H9 (cell line): ENCODE measurements at regions not wholly inside any gene's neighbourhood (a gene's known extent, or its start where the extent isn't known, plus 50 kb on each side); places are given as distances from the start of the nearest gene placed in this dataset.

Experiments
- DNase-seq: peaks from one replicate; pipeline ENCODE4 v3.0.0-alpha.2; 2017
- H2AFZ ChIP-seq: one replicate; pipeline ENCODE4 v1.6.1; 2013; ENCODE audit warnings: mild to moderate bottlenecking, low read length, control low read depth, moderate library complexity
- H2AK5ac ChIP-seq: 2 replicates; pipeline ENCODE4 v1.6.1; 2013; ENCODE audit warnings: low read length, control low read depth, mixed read lengths; ENCODE audit not compliant: insufficient read length
- H2BK120ac ChIP-seq: one replicate; pipeline ENCODE4 v1.6.1; 2013; ENCODE audit warnings: low read depth, mild to moderate bottlenecking, low read length, control low read depth, inconsistent platforms; ENCODE audit not compliant: poor library complexity, severe bottlenecking
- H2BK12ac ChIP-seq: 2 replicates; pipeline ENCODE4 v1.6.1; 2013; ENCODE audit warnings: low read length, control low read depth, mixed read lengths, low read depth; ENCODE audit not compliant: insufficient read length
- H2BK15ac ChIP-seq: 2 replicates; pipeline ENCODE4 v1.6.1; 2013; ENCODE audit warnings: low read depth, low read length, control low read depth
- H2BK20ac ChIP-seq: one replicate; pipeline ENCODE4 v1.6.1; 2013; ENCODE audit warnings: low read depth, mild to moderate bottlenecking, low read length, control low read depth, inconsistent platforms; ENCODE audit not compliant: poor library complexity, severe bottlenecking
- H2BK5ac ChIP-seq: 2 replicates; pipeline ENCODE4 v1.6.1; 2013; ENCODE audit warnings: low read length, control low read depth, mixed read lengths; ENCODE audit not compliant: insufficient read length
- H3K14ac ChIP-seq: 2 replicates; pipeline ENCODE4 v1.6.1; 2013; ENCODE audit warnings: low read length, control low read depth; ENCODE audit not compliant: insufficient read depth
- H3K18ac ChIP-seq: 2 replicates; pipeline ENCODE4 v1.6.1; 2013; ENCODE audit warnings: low read depth, mild to moderate bottlenecking, mixed read lengths, low read length, control low read depth; ENCODE audit not compliant: insufficient read length
- H3K23ac ChIP-seq: 2 replicates; pipeline ENCODE4 v1.6.1; 2013; ENCODE audit warnings: low read length, control low read depth, mixed read lengths, low read depth; ENCODE audit not compliant: insufficient read length
- H3K23me2 ChIP-seq: 2 replicates; pipeline ENCODE4 v1.6.1; 2013; ENCODE audit warnings: low read depth, mild to moderate bottlenecking, mixed read lengths, low read length, control low read depth; ENCODE audit not compliant: insufficient read length, poor library complexity, severe bottlenecking
- H3K27ac ChIP-seq: 2 replicates; pipeline ENCODE4 v1.5.1; 2013; ENCODE audit warnings: low read length, control low read depth, mixed read lengths, low read depth; ENCODE audit not compliant: insufficient read length
- H3K27me3 ChIP-seq: 2 replicates; pipeline ENCODE4 v1.6.1; 2013; ENCODE audit warnings: low read length, control low read depth, inconsistent platforms; ENCODE audit not compliant: insufficient read depth
- H3K4ac ChIP-seq: 2 replicates; pipeline ENCODE4 v1.6.1; 2013; ENCODE audit warnings: low read depth, mild to moderate bottlenecking, control low read depth, inconsistent platforms, low read length, moderate library complexity
- H3K4me1 ChIP-seq: 2 replicates; pipeline ENCODE4 v1.6.1; 2013; ENCODE audit warnings: low read length, control low read depth, inconsistent platforms; ENCODE audit not compliant: insufficient read depth
- H3K4me2 ChIP-seq: 2 replicates; pipeline ENCODE4 v1.6.1; 2013; ENCODE audit warnings: low read length, control low read depth, mixed read lengths; ENCODE audit not compliant: insufficient read length, insufficient read depth
- H3K56ac ChIP-seq: 2 replicates; pipeline ENCODE4 v1.6.1; 2013; ENCODE audit warnings: low read depth, mild to moderate bottlenecking, mixed read lengths, low read length, control low read depth; ENCODE audit not compliant: insufficient read length
- H3K79me1 ChIP-seq: 2 replicates; pipeline ENCODE4 v1.6.1; 2013; ENCODE audit warnings: low read depth, mild to moderate bottlenecking, moderate library complexity, low read length, control low read depth, inconsistent platforms; ENCODE audit not compliant: insufficient read depth, poor library complexity, severe bottlenecking
- H3K79me2 ChIP-seq: 2 replicates; pipeline ENCODE4 v1.6.1; 2013; ENCODE audit warnings: low read length, control low read depth, inconsistent platforms; ENCODE audit not compliant: insufficient read depth
- H3K9ac ChIP-seq: 2 replicates; pipeline ENCODE4 v1.6.1; 2013; ENCODE audit warnings: low read length, control low read depth, mixed read lengths; ENCODE audit not compliant: insufficient read length; ENCODE audit errors: extremely low read depth
- H3K9me3 ChIP-seq: one replicate; pipeline ENCODE4 v1.6.1; 2013; ENCODE audit warnings: low read depth, low read length, inconsistent platforms; ENCODE audit not compliant: control insufficient read depth
- H3T11ph ChIP-seq: one replicate; pipeline ENCODE4 v1.6.1; 2013; ENCODE audit warnings: mild to moderate bottlenecking, low read length, control low read depth, inconsistent platforms
- H4K20me1 ChIP-seq: one replicate; pipeline ENCODE4 v1.6.1; 2013; ENCODE audit not compliant: control insufficient read depth, insufficient read length, insufficient read depth
- H4K5ac ChIP-seq: 2 replicates; pipeline ENCODE4 v1.6.1; 2013; ENCODE audit warnings: low read depth, mild to moderate bottlenecking, mixed read lengths, low read length, control low read depth; ENCODE audit not compliant: insufficient read length
- H4K8ac ChIP-seq: replicated peaks from 2 replicates; pipeline ENCODE4 v1.6.1; 2013; ENCODE audit warnings: low read length, control low read depth, mixed read lengths, low read depth; ENCODE audit not compliant: insufficient read length
- H4K91ac ChIP-seq: 2 replicates; pipeline ENCODE4 v1.6.1; 2013; ENCODE audit warnings: low read depth, mild to moderate bottlenecking, moderate library complexity, mixed read lengths, low read length, control low read depth; ENCODE audit not compliant: insufficient read length
- H3K27ac Mint-ChIP-seq, 3 experiments: 2 replicates in 2 of 3; 3 replicates in 1 of 3; pipeline ENCODE4 v1.8.0; 2020 to 2021; ENCODE audit warnings: mixed read lengths in 3 of 3, mild to moderate bottlenecking in 1 of 3, moderate library complexity in 1 of 3
- H3K27me3 Mint-ChIP-seq: 2 replicates; pipeline ENCODE4 v1.8.0; 2021; ENCODE audit warnings: low read depth, mild to moderate bottlenecking, moderate library complexity, mixed read lengths
- H3K36me3 Mint-ChIP-seq, 3 experiments: 2 replicates in 2 of 3; 3 replicates in 1 of 3; pipeline ENCODE4 v1.8.0; 2020 to 2021; ENCODE audit warnings: low read depth in 3 of 3, mixed read lengths in 3 of 3; ENCODE audit not compliant: insufficient read depth in 1 of 3
- H3K4me1 Mint-ChIP-seq, 2 experiments: 2 replicates each; pipeline ENCODE4 v1.8.0; 2020; ENCODE audit warnings: mixed read lengths in 2 of 2
- H3K4me3 Mint-ChIP-seq, 2 experiments: 2 replicates in 1 of 2; 3 replicates in 1 of 2; pipeline ENCODE4 v1.8.0; 2020 to 2021; ENCODE audit warnings: mild to moderate bottlenecking in 2 of 2, mixed read lengths in 2 of 2, moderate library complexity in 1 of 2
- H3K9me3 Mint-ChIP-seq, 2 experiments: 2 replicates in 1 of 2; 3 replicates in 1 of 2; pipeline ENCODE4 v1.8.0; 2020; ENCODE audit warnings: mild to moderate bottlenecking in 2 of 2, mixed read lengths in 2 of 2, moderate library complexity in 1 of 2
- CTCF ChIP-seq: fragments of 200-600 bp; sonication (generic); conservative IDR thresholded peaks from 3 replicates; pipeline ENCODE4 v1.8.0; 2021; ENCODE audit warnings: antibody characterized with exemption, mild to moderate bottlenecking
- WGBS: extraction: QIAGEN DNeasy Blood & Tissue Kit; methylation state at CpG from one replicate; pipeline ENCODE4 v1.1.7; 2013; ENCODE audit warnings: missing lambda C conversion rate, low lambda C conversion rate, mixed read lengths; ENCODE audit not compliant: insufficient read length; ENCODE audit errors: extremely low coverage; 5-methylcytosine and 5-hydroxymethylcytosine counted together

- H3K4me1 Mint-ChIP-seq, result peaks cover 0 to 5% of the 10 kb centered on the region in 2 experiments; a peak in 1 of 4 replicates
- no peak overlapping the region for H3K27ac Mint-ChIP-seq
- Histone ChIP-seq H3K4ac (no peak overlapping the region), H4K91ac (no peak overlapping the region), H3K4me2 (no peak overlapping the region), H3K14ac (no peak overlapping the region), H3K27ac (no peak overlapping the region), H2AFZ (no peak overlapping the region), H3K79me1 (no peaks in the 10 kb centered on the region), H3K23ac (no peak overlapping the region), H2AK5ac (no peak overlapping the region), H3K27me3 (no peaks in the 10 kb centered on the region), H3K18ac (no peak overlapping the region), H3T11ph (no peak overlapping the region), H3K79me2 (no peaks in the 10 kb centered on the region), H2BK15ac (no peak overlapping the region), H3K56ac (no peak overlapping the region), H2BK120ac (no peak overlapping the region), H2BK20ac (no peak overlapping the region), H3K9me3 (no peaks in the 10 kb centered on the region), H2BK12ac (no peak overlapping the region), H3K4me1 (no peaks in the 10 kb centered on the region), H4K20me1 (no peaks in the 10 kb centered on the region), H4K8ac (no peak overlapping the region), H2BK5ac (no peak overlapping the region), H3K9ac (no peak overlapping the region), H3K23me2 (no peaks in the 10 kb centered on the region), H4K5ac (no peak overlapping the region)
- H3K9me3 Mint-ChIP-seq, result peaks cover 2 to 3% of the 10 kb centered on the region in 2 experiments; a peak in 1 of 5 replicates
- no peak for DNase-seq
- TF ChIP-seq CTCF, result no peak
- no CpG with 5 or more reads among the region's 2 CpGs for WGBS
- peaks cover 0 to 4% (median 0%) of the 10 kb centered on the region in 3 experiments; a peak in 1 of 7 replicates for H3K36me3 Mint-ChIP-seq
- H3K27me3 Mint-ChIP-seq, result no peaks in the 10 kb centered on the region
- H3K4me3 Mint-ChIP-seq, result no peak overlapping the region
Measured at GRCh38 chr3:181302960-181303359, 313.4 kb upstream of the DNAJC19 start.
